H9 (cell line): ENCODE measurements at regions not wholly inside any gene's neighbourhood (a gene's known extent, or its start where the extent isn't known, plus 50 kb on each side); places are given as distances from the start of the nearest gene placed in this dataset.

Experiments used
- DNase-seq: peaks from one replicate; pipeline ENCODE4 v3.0.0-alpha.2; 2017
- H2AFZ ChIP-seq: one replicate; pipeline ENCODE4 v1.6.1; 2013; ENCODE audit warnings: mild to moderate bottlenecking, low read length, control low read depth, moderate library complexity
- H2AK5ac ChIP-seq: 2 replicates; pipeline ENCODE4 v1.6.1; 2013; ENCODE audit warnings: low read length, control low read depth, mixed read lengths; ENCODE audit not compliant: insufficient read length
- H2BK120ac ChIP-seq: one replicate; pipeline ENCODE4 v1.6.1; 2013; ENCODE audit warnings: low read depth, mild to moderate bottlenecking, low read length, control low read depth, inconsistent platforms; ENCODE audit not compliant: poor library complexity, severe bottlenecking
- H2BK12ac ChIP-seq: 2 replicates; pipeline ENCODE4 v1.6.1; 2013; ENCODE audit warnings: low read length, control low read depth, mixed read lengths, low read depth; ENCODE audit not compliant: insufficient read length
- H2BK15ac ChIP-seq: 2 replicates; pipeline ENCODE4 v1.6.1; 2013; ENCODE audit warnings: low read depth, low read length, control low read depth
- H2BK20ac ChIP-seq: one replicate; pipeline ENCODE4 v1.6.1; 2013; ENCODE audit warnings: low read depth, mild to moderate bottlenecking, low read length, control low read depth, inconsistent platforms; ENCODE audit not compliant: poor library complexity, severe bottlenecking
- H2BK5ac ChIP-seq: 2 replicates; pipeline ENCODE4 v1.6.1; 2013; ENCODE audit warnings: low read length, control low read depth, mixed read lengths; ENCODE audit not compliant: insufficient read length
- H3K14ac ChIP-seq: 2 replicates; pipeline ENCODE4 v1.6.1; 2013; ENCODE audit warnings: low read length, control low read depth; ENCODE audit not compliant: insufficient read depth
- H3K18ac ChIP-seq: 2 replicates; pipeline ENCODE4 v1.6.1; 2013; ENCODE audit warnings: low read depth, mild to moderate bottlenecking, mixed read lengths, low read length, control low read depth; ENCODE audit not compliant: insufficient read length
- H3K23ac ChIP-seq: 2 replicates; pipeline ENCODE4 v1.6.1; 2013; ENCODE audit warnings: low read length, control low read depth, mixed read lengths, low read depth; ENCODE audit not compliant: insufficient read length
- H3K23me2 ChIP-seq: 2 replicates; pipeline ENCODE4 v1.6.1; 2013; ENCODE audit warnings: low read depth, mild to moderate bottlenecking, mixed read lengths, low read length, control low read depth; ENCODE audit not compliant: insufficient read length, poor library complexity, severe bottlenecking
- H3K27ac ChIP-seq: 2 replicates; pipeline ENCODE4 v1.5.1; 2013; ENCODE audit warnings: low read length, control low read depth, mixed read lengths, low read depth; ENCODE audit not compliant: insufficient read length
- H3K27me3 ChIP-seq: 2 replicates; pipeline ENCODE4 v1.6.1; 2013; ENCODE audit warnings: low read length, control low read depth, inconsistent platforms; ENCODE audit not compliant: insufficient read depth
- H3K4ac ChIP-seq: 2 replicates; pipeline ENCODE4 v1.6.1; 2013; ENCODE audit warnings: low read depth, mild to moderate bottlenecking, control low read depth, inconsistent platforms, low read length, moderate library complexity
- H3K4me1 ChIP-seq: 2 replicates; pipeline ENCODE4 v1.6.1; 2013; ENCODE audit warnings: low read length, control low read depth, inconsistent platforms; ENCODE audit not compliant: insufficient read depth
- H3K4me2 ChIP-seq: 2 replicates; pipeline ENCODE4 v1.6.1; 2013; ENCODE audit warnings: low read length, control low read depth, mixed read lengths; ENCODE audit not compliant: insufficient read length, insufficient read depth
- H3K56ac ChIP-seq: 2 replicates; pipeline ENCODE4 v1.6.1; 2013; ENCODE audit warnings: low read depth, mild to moderate bottlenecking, mixed read lengths, low read length, control low read depth; ENCODE audit not compliant: insufficient read length
- H3K79me1 ChIP-seq: 2 replicates; pipeline ENCODE4 v1.6.1; 2013; ENCODE audit warnings: low read depth, mild to moderate bottlenecking, moderate library complexity, low read length, control low read depth, inconsistent platforms; ENCODE audit not compliant: insufficient read depth, poor library complexity, severe bottlenecking
- H3K79me2 ChIP-seq: 2 replicates; pipeline ENCODE4 v1.6.1; 2013; ENCODE audit warnings: low read length, control low read depth, inconsistent platforms; ENCODE audit not compliant: insufficient read depth
- H3K9ac ChIP-seq: 2 replicates; pipeline ENCODE4 v1.6.1; 2013; ENCODE audit warnings: low read length, control low read depth, mixed read lengths; ENCODE audit not compliant: insufficient read length; ENCODE audit errors: extremely low read depth
- H3K9me3 ChIP-seq: one replicate; pipeline ENCODE4 v1.6.1; 2013; ENCODE audit warnings: low read depth, low read length, inconsistent platforms; ENCODE audit not compliant: control insufficient read depth
- H3T11ph ChIP-seq: one replicate; pipeline ENCODE4 v1.6.1; 2013; ENCODE audit warnings: mild to moderate bottlenecking, low read length, control low read depth, inconsistent platforms
- H4K20me1 ChIP-seq: one replicate; pipeline ENCODE4 v1.6.1; 2013; ENCODE audit not compliant: control insufficient read depth, insufficient read length, insufficient read depth
- H4K5ac ChIP-seq: 2 replicates; pipeline ENCODE4 v1.6.1; 2013; ENCODE audit warnings: low read depth, mild to moderate bottlenecking, mixed read lengths, low read length, control low read depth; ENCODE audit not compliant: insufficient read length
- H4K8ac ChIP-seq: replicated peaks from 2 replicates; pipeline ENCODE4 v1.6.1; 2013; ENCODE audit warnings: low read length, control low read depth, mixed read lengths, low read depth; ENCODE audit not compliant: insufficient read length
- H4K91ac ChIP-seq: 2 replicates; pipeline ENCODE4 v1.6.1; 2013; ENCODE audit warnings: low read depth, mild to moderate bottlenecking, moderate library complexity, mixed read lengths, low read length, control low read depth; ENCODE audit not compliant: insufficient read length
- H3K27ac Mint-ChIP-seq, 3 experiments: 2 replicates in 2 of 3; 3 replicates in 1 of 3; pipeline ENCODE4 v1.8.0; 2020 to 2021; ENCODE audit warnings: mixed read lengths in 3 of 3, mild to moderate bottlenecking in 1 of 3, moderate library complexity in 1 of 3
- H3K27me3 Mint-ChIP-seq: 2 replicates; pipeline ENCODE4 v1.8.0; 2021; ENCODE audit warnings: low read depth, mild to moderate bottlenecking, moderate library complexity, mixed read lengths
- H3K36me3 Mint-ChIP-seq, 3 experiments: 2 replicates in 2 of 3; 3 replicates in 1 of 3; pipeline ENCODE4 v1.8.0; 2020 to 2021; ENCODE audit warnings: low read depth in 3 of 3, mixed read lengths in 3 of 3; ENCODE audit not compliant: insufficient read depth in 1 of 3
- H3K4me1 Mint-ChIP-seq, 2 experiments: 2 replicates each; pipeline ENCODE4 v1.8.0; 2020; ENCODE audit warnings: mixed read lengths in 2 of 2
- H3K4me3 Mint-ChIP-seq, 2 experiments: 2 replicates in 1 of 2; 3 replicates in 1 of 2; pipeline ENCODE4 v1.8.0; 2020 to 2021; ENCODE audit warnings: mild to moderate bottlenecking in 2 of 2, mixed read lengths in 2 of 2, moderate library complexity in 1 of 2
- H3K9me3 Mint-ChIP-seq, 2 experiments: 2 replicates in 1 of 2; 3 replicates in 1 of 2; pipeline ENCODE4 v1.8.0; 2020; ENCODE audit warnings: mild to moderate bottlenecking in 2 of 2, mixed read lengths in 2 of 2, moderate library complexity in 1 of 2
- CTCF ChIP-seq: fragments of 200-600 bp; sonication (generic); conservative IDR thresholded peaks from 3 replicates; pipeline ENCODE4 v1.8.0; 2021; ENCODE audit warnings: antibody characterized with exemption, mild to moderate bottlenecking
- WGBS: extraction: QIAGEN DNeasy Blood & Tissue Kit; methylation state at CpG from one replicate; pipeline ENCODE4 v1.1.7; 2013; ENCODE audit warnings: missing lambda C conversion rate, low lambda C conversion rate, mixed read lengths; ENCODE audit not compliant: insufficient read length; ENCODE audit errors: extremely low coverage; 5-methylcytosine and 5-hydroxymethylcytosine counted together

GRCh38 chr2:3102922-3103569 is 274.6 kb downstream of the EIPR1 start:
- no peak overlapping the region for H3K56ac ChIP-seq
- H3K27ac ChIP-seq, result no peak overlapping the region
- Mint-ChIP-seq H3K4me1 (peaks cover 31 to 32% of the 10 kb centered on the region in 2 experiments), H3K4me3 (no peak overlapping the region), H3K9me3 (peaks cover 0 to 1% of the 10 kb centered on the region in 2 experiments; a peak in 1 of 5 replicates), H3K27me3 (peaks cover 25% of the 10 kb centered on the region), H3K27ac (peak overlapping the region in 1 of 3 experiments; percentile 71; a peak in 1 of 7 replicates), H3K36me3 (peaks cover 0 to 2% (median 0%) of the 10 kb centered on the region in 3 experiments; a peak in 2 of 7 replicates)
- no peaks in the 10 kb centered on the region for H3K79me1 ChIP-seq
- TF ChIP-seq CTCF, result no peak
- H2BK20ac ChIP-seq, result no peak overlapping the region
- no peaks in the 10 kb centered on the region for H3K27me3 ChIP-seq
- no peak overlapping the region for H2BK120ac ChIP-seq
- H4K20me1 ChIP-seq, result no peaks in the 10 kb centered on the region
- H3K4me2 ChIP-seq, result no peak overlapping the region
- no peak for DNase-seq
- WGBS, result no CpG with 5 or more reads among the region's 11 CpGs
- H3K4ac ChIP-seq, result no peak overlapping the region
- H3K4me1 ChIP-seq, result peaks cover 3% of the 10 kb centered on the region; the same call in 1 of the 2 replicates
- no peak overlapping the region for H3K18ac ChIP-seq
- no peak overlapping the region for H2AK5ac ChIP-seq
- H3K23ac ChIP-seq, result no peak overlapping the region
- H2BK15ac ChIP-seq, result no peak overlapping the region
- H2BK12ac ChIP-seq, result no peak overlapping the region
- H2BK5ac ChIP-seq, result no peak overlapping the region
- H3K14ac ChIP-seq, result no peak overlapping the region; the same call in 1 of the 2 replicates
- no peaks in the 10 kb centered on the region for H3K23me2 ChIP-seq
- H3K9ac ChIP-seq, result no peak overlapping the region
- no peak overlapping the region for H2AFZ ChIP-seq
- no peak overlapping the region for H4K91ac ChIP-seq
- H4K8ac ChIP-seq, result no peak overlapping the region
- H4K5ac ChIP-seq, result no peak overlapping the region
- H3T11ph ChIP-seq, result no peak overlapping the region
- no peaks in the 10 kb centered on the region for H3K79me2 ChIP-seq
- no peaks in the 10 kb centered on the region for H3K9me3 ChIP-seq
